ENCODE measurements at regions not wholly inside any gene's neighbourhood (a gene's known extent, or its start where the extent isn't known, plus 50 kb on each side); places are given as distances from the start of the nearest gene placed in this dataset.

DNA sequence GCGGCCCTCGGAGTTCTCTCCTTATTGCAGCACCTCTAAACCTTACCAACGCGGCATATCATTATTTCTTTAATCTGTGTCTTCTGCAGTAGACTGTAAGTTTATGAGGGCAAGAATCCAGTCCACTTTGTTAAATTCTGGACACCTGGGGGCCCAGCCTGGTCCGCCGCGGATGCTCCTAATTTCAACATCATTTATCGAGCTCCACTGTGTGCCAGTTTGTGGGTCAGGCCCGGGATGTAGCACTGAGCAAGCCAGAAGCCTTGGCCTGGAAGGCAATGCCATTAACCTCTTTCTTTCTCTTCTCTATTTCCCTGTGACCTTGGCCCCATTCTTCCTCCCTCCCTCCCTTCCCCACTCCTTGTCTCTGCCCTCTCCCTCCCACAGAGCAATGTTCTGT is 70.6 kb upstream of the CACNA1E start:
- Histone ChIP-seq H3K9me3 (ENCODE audit: severe bottlenecking) (no peaks in the 10 kb centered on the region), H3K27me3 (ENCODE audit: insufficient read depth, poor library complexity, severe bottlenecking) (no peaks in the 10 kb centered on the region), H3K27ac (ENCODE audit: poor library complexity, severe bottlenecking) (no peak overlapping the region), H3K4me1 (ENCODE audit: insufficient read depth, poor library complexity, severe bottlenecking) (no peaks in the 10 kb centered on the region), H3K4me3 (ENCODE audit: severe bottlenecking) (no peak overlapping the region), H3K36me3 (ENCODE audit: low read depth) (no peaks in the 10 kb centered on the region)
- DNase-seq (ENCODE audit: low spot score) (no peak), ATAC-seq (ENCODE audit: low read depth) (no peak)
- TF ChIP-seq, protein P1, sequence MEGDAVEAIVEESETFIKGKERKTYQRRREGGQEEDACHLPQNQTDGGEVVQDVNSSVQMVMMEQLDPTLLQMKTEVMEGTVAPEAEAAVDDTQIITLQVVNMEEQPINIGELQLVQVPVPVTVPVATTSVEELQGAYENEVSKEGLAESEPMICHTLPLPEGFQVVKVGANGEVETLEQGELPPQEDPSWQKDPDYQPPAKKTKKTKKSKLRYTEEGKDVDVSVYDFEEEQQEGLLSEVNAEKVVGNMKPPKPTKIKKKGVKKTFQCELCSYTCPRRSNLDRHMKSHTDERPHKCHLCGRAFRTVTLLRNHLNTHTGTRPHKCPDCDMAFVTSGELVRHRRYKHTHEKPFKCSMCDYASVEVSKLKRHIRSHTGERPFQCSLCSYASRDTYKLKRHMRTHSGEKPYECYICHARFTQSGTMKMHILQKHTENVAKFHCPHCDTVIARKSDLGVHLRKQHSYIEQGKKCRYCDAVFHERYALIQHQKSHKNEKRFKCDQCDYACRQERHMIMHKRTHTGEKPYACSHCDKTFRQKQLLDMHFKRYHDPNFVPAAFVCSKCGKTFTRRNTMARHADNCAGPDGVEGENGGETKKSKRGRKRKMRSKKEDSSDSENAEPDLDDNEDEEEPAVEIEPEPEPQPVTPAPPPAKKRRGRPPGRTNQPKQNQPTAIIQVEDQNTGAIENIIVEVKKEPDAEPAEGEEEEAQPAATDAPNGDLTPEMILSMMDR (IDR thresholded peaks at IDR 0.05; ENCODE audit: poor library complexity, severe bottlenecking), result no peak

DNA sequence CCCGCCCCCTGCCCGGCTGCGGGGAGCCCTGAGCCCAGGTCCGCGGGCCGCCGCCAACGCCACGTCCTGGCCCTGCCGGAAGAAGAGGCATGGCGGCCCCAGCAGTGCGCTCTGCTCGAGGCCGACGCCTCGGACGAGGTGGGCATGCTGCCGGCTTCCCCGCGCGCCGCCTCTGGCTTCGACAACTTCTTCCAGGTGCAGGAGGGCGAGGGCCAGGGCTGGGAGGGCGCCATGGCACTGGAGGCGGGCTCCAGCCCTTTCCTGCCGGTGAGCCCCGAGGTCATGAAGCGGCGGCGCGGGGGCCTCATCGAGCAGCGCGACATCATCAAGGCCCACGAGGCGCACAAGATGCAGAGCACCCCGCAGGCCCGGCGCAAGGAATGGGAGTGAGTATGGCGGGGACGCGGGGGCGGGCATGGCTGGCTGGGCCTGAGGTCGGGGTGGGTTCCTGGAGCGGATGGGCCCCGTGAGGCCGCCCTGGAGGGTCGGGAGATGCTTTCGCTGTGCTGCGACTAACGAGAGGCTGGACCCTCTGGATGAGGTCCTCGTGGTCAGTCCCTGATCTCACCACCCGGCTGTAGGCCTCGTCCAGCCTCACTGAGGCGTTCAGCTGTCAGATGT is 70.0 kb upstream of the CACNA1E start:
- no peaks in the 10 kb centered on the region for H3K36me3 ChIP-seq (ENCODE audit: low read depth)
- no peaks in the 10 kb centered on the region for H3K27me3 ChIP-seq (ENCODE audit: insufficient read depth, poor library complexity, severe bottlenecking)
- no peaks in the 10 kb centered on the region for H3K4me1 ChIP-seq (ENCODE audit: insufficient read depth, poor library complexity, severe bottlenecking)
- H3K4me3 ChIP-seq (ENCODE audit: severe bottlenecking), result no peak overlapping the region
- ATAC-seq (ENCODE audit: low read depth) (no peak), DNase-seq (ENCODE audit: low spot score) (no peak)
- H3K27ac ChIP-seq (ENCODE audit: poor library complexity, severe bottlenecking), result no peak overlapping the region
- TF ChIP-seq, protein P1 (IDR thresholded peaks at IDR 0.05; ENCODE audit: poor library complexity, severe bottlenecking), result no peak
- no peaks in the 10 kb centered on the region for H3K9me3 ChIP-seq (ENCODE audit: severe bottlenecking)

DNA sequence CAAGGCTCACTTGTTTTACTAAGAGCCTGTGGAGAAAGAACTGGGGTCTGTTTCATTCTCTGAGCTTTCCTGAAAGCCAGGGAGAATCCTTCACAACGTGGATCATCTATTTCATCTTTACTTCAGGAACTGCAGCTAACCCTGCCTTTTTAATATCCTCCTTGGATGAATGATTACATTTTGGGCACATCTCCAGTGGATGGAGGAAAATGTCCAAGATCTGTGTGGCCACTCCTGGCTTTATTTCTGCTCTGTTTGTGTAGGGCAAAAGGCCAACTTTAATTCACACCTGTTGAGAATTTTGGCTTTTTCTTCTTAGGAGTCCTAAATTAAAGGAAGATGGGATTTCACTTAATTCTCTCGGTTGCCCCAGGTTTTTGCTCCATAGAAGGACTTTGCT is 69.5 kb upstream of the CACNA1E start:
- TF ChIP-seq, protein P1 (IDR thresholded peaks at IDR 0.05; ENCODE audit: poor library complexity, severe bottlenecking), result no peak
- Histone ChIP-seq H3K36me3 (ENCODE audit: low read depth) (no peaks in the 10 kb centered on the region), H3K27ac (ENCODE audit: poor library complexity, severe bottlenecking) (no peak overlapping the region), H3K4me3 (ENCODE audit: severe bottlenecking) (no peak overlapping the region), H3K9me3 (ENCODE audit: severe bottlenecking) (no peaks in the 10 kb centered on the region), H3K27me3 (ENCODE audit: insufficient read depth, poor library complexity, severe bottlenecking) (no peaks in the 10 kb centered on the region), H3K4me1 (ENCODE audit: insufficient read depth, poor library complexity, severe bottlenecking) (no peaks in the 10 kb centered on the region)
- ATAC-seq (ENCODE audit: low read depth) (no peak), DNase-seq (ENCODE audit: low spot score) (no peak)

DNA sequence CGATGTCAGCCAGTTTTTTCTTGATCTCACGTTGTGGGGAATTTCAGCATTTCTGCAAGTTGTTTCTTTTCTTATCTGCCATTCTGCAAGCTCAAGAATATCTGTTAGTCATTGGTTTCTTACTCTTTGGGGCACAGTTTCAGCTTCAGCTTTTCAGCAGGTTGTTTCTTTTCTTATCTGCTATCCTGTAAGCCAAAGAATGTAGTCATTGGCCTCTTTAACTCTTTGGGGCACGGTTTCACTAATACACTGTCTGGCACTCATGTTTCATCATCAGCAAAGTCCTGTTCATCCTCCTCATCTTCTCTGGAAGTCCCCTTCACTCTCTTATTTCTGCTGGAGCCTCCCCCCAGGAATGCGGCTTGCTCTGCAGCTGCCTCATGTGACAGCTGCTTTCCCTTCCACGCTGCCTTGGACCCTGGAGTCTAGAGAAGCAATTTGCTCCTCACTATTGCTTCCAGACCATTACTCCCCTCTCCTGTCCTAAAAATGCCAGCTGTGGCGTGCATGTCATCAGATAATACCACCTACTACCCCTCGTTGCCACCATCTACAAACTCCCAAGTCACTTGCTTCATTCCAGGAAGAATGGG is 67.0 kb upstream of the CACNA1E start:
- Histone ChIP-seq H3K4me3 (ENCODE audit: severe bottlenecking) (no peak overlapping the region), H3K36me3 (ENCODE audit: low read depth) (no peaks in the 10 kb centered on the region), H3K27ac (ENCODE audit: poor library complexity, severe bottlenecking) (no peak overlapping the region), H3K27me3 (ENCODE audit: insufficient read depth, poor library complexity, severe bottlenecking) (no peaks in the 10 kb centered on the region), H3K9me3 (ENCODE audit: severe bottlenecking) (no peaks in the 10 kb centered on the region), H3K4me1 (ENCODE audit: insufficient read depth, poor library complexity, severe bottlenecking) (no peaks in the 10 kb centered on the region)
- DNase-seq (ENCODE audit: low spot score), result no peak
- TF ChIP-seq, protein P1 (IDR thresholded peaks at IDR 0.05; ENCODE audit: poor library complexity, severe bottlenecking), result no peak
- ATAC-seq (ENCODE audit: low read depth), result no peak

DNA sequence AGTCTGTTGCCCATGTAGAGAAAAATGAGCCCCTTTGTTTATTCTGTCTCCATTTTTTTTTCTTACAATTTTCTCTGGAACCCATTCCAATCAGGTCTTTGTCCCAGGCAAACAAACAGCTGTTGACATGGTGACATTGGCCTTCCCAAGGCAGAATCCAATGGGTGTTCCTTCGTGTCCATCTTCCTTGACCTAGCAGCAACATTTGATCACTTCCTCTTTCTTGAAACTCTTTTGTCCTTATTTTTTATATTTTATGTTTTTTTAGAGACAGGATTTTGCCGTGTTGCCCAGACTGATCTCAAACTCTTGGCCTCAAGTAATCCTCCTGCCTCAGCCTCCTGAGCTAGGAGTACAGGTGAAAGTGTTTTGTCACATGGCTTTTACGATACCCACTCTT is 65.4 kb upstream of the CACNA1E start:
- TF ChIP-seq, protein P1 (IDR thresholded peaks at IDR 0.05; ENCODE audit: poor library complexity, severe bottlenecking), result no peak
- ATAC-seq (ENCODE audit: low read depth), result no peak

More for the DNA sequence above, 65.4 kb upstream of the CACNA1E start:
- H3K4me1 ChIP-seq (ENCODE audit: insufficient read depth, poor library complexity, severe bottlenecking), result no peaks in the 10 kb centered on the region
- H3K4me3 ChIP-seq (ENCODE audit: severe bottlenecking), result no peak overlapping the region
- no peaks in the 10 kb centered on the region for H3K27me3 ChIP-seq (ENCODE audit: insufficient read depth, poor library complexity, severe bottlenecking)
- no peak overlapping the region for H3K27ac ChIP-seq (ENCODE audit: poor library complexity, severe bottlenecking)
- DNase-seq (ENCODE audit: low spot score), result no peak
- H3K36me3 ChIP-seq (ENCODE audit: low read depth), result no peaks in the 10 kb centered on the region
- no peaks in the 10 kb centered on the region for H3K9me3 ChIP-seq (ENCODE audit: severe bottlenecking)
